Loucy (cell line): ENCODE measurements at regions not wholly inside any gene's neighbourhood (a gene's known extent, or its start where the extent isn't known, plus 50 kb on each side); places are given as distances from the start of the nearest gene placed in this dataset.

ENCODE experiments used
- CTCF ChIP-seq: fragments of 200-600 bp; sonication (generic); conservative IDR thresholded peaks from 2 replicates; pipeline ENCODE4 v1.5.1; 2014; ENCODE audit warnings: mild to moderate bottlenecking, antibody characterized with exemption, low read length
- EZH2phosphoT487 ChIP-seq: fragments of 200-600 bp; IDR thresholded peaks from 2 replicates; pipeline ENCODE4 v1.6.1; 2018; ENCODE audit warnings: antibody characterized with exemption, mild to moderate bottlenecking, moderate library complexity, borderline replicate concordance

DNA sequence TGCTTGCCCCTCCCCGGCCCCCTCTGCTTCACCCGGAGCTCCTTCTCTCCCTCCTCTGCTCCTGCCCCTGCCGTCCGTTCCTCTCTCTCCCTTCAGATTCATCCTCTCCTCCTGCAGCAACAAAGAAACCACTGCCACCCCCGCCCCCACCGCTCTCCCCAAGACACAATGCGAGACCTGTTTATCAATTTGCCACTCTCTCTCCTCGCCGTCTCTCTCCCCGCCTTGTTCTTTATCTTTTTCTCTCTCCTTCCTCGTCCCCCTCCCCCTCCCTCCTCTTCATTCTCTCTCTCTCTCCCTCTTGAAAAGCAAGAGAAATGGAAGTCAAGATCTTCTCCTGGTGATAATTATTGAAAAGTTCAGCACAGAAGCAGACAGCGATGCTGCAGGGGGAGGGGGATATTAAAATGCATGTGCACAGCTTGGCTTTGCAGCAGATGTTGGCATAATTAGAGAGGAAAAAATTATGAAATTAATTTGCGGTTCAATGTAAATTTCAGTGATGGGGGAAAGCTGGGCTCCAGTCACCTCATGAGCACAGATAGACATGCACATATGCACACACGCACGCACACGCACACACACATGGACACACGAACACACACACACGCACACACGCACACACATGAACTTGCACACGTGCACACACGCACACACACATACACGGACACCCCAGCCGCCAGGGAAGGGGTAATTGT is 58.1 kb upstream of the CBFA2T3 start:
- no peak for TF ChIP-seq CTCF
- TF ChIP-seq EZH2phosphoT487 = no peak
